Right lobe of liver (tissue), 4 donors: ENCODE measurements at regions not wholly inside any gene's neighbourhood (a gene's known extent, or its start where the extent isn't known, plus 50 kb on each side); places are given as distances from the start of the nearest gene placed in this dataset.
"Not testable (repeated sequence)": the region's sequence is repeated elsewhere in the genome, so short reads cannot be mapped to it uniquely, and the experiment has no call there.

Experiments
- POLR2A ChIP-seq: fragments of 450-650 bp; IDR thresholded peaks from one replicate; pipeline ENCODE4 v1.6.1; 2017; ENCODE audit warnings: antibody characterized with exemption, mild to moderate bottlenecking
- TF ChIP-seq, protein P1 (sequence below), 4 donors: fragments of 200-600 bp in 3 of 4; fragments of 450-650 bp in 1 of 4; IDR thresholded peaks; one replicate each; pipeline versions ENCODE4 v1.5.1 to v1.8.0; 2016 to 2022; ENCODE audit warnings: antibody characterized with exemption in 4 of 4, mild to moderate bottlenecking in 2 of 4
- donor health status: DM: no; HTN: no; CAD: no.
- donor health status: DM: no; HTN: no; CAD: no.
- donor health status: DM: no; HTN: yes; CAD: no.

DNA sequence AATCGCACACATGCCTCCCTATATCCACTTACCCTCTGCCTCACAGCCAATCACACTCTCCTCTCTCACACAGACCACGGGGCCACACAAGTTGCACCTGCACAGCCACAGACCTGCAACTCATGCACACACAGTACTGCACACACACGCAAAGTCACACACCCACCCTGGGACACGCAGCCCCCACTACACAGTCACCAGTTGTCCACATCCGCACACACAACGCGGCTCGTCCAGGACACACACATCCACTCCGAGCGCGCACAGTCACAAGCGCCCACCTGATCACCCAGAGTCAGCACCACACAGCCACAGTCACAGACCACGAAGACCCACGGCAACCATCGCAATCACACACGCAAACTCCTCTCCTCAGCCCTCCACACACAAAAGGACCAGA lies 387.3 kb downstream of the CNTNAP3B start:
- TF ChIP-seq, protein P1, sequence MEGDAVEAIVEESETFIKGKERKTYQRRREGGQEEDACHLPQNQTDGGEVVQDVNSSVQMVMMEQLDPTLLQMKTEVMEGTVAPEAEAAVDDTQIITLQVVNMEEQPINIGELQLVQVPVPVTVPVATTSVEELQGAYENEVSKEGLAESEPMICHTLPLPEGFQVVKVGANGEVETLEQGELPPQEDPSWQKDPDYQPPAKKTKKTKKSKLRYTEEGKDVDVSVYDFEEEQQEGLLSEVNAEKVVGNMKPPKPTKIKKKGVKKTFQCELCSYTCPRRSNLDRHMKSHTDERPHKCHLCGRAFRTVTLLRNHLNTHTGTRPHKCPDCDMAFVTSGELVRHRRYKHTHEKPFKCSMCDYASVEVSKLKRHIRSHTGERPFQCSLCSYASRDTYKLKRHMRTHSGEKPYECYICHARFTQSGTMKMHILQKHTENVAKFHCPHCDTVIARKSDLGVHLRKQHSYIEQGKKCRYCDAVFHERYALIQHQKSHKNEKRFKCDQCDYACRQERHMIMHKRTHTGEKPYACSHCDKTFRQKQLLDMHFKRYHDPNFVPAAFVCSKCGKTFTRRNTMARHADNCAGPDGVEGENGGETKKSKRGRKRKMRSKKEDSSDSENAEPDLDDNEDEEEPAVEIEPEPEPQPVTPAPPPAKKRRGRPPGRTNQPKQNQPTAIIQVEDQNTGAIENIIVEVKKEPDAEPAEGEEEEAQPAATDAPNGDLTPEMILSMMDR (IDR thresholded peaks at IDR 0.05), result not testable (repeated sequence)
- TF ChIP-seq POLR2A, result not testable (repeated sequence)
